ENCODE measurements at regions not wholly inside any gene's neighbourhood (a gene's known extent, or its start where the extent isn't known, plus 50 kb on each side); places are given as distances from the start of the nearest gene placed in this dataset.

GRCh38 chr20:12597551-12597950, 411.2 kb upstream of the SPTLC3 start:
- Histone ChIP-seq H2AFZ (replicated peaks) (peak overlapping the region; percentile 8), H3K36me3 (no peaks in the 10 kb centered on the region), H3K9ac (no peak overlapping the region), H3F3A (ENCODE audit: low read depth) (no peaks in the 10 kb centered on the region), H4K20me1 (ENCODE audit: low read depth) (no peaks in the 10 kb centered on the region), H3K9me3 (ENCODE audit: low read depth) (no peaks in the 10 kb centered on the region), H3K4me3 (no peak overlapping the region), H3K79me2 (ENCODE audit: low read depth) (no peaks in the 10 kb centered on the region), H3K27me3 (no peaks in the 10 kb centered on the region), H3K4me2 (no peak overlapping the region), H3K27ac (no peak overlapping the region), H3K4me1 (no peaks in the 10 kb centered on the region)
- TF ChIP-seq EZH2phosphoT487 (IDR thresholded peaks at IDR 0.05): no peak
- no peak for TF ChIP-seq CTCF (IDR thresholded peaks at IDR 0.05)
- no peak for TF ChIP-seq EZH2 (IDR thresholded peaks at IDR 0.05)
- Mint-ChIP-seq H3K36me3 (no peaks in the 10 kb centered on the region), H3K9me3 (no peaks in the 10 kb centered on the region), H3K27me3 (ENCODE audit: insufficient read depth, low read depth) (peaks cover 2% of the 10 kb centered on the region), H3K27ac (no peak overlapping the region), H3K4me1 (no peaks in the 10 kb centered on the region), H3K4me3 (no peak overlapping the region)
- no peak for DNase-seq (ENCODE audit: low spot score)

GRCh38 chr20:12598894-12599293, 409.9 kb upstream of the SPTLC3 start:
- H3K4me2 ChIP-seq: no peak overlapping the region
- H3K79me2 ChIP-seq (ENCODE audit: low read depth): no peaks in the 10 kb centered on the region
- TF ChIP-seq CTCF (IDR thresholded peaks at IDR 0.05) (no peak), EZH2phosphoT487 (IDR thresholded peaks at IDR 0.05) (no peak), EZH2 (IDR thresholded peaks at IDR 0.05) (no peak)
- no peak overlapping the region for H3K27ac ChIP-seq
- H3K4me3 Mint-ChIP-seq: no peak overlapping the region
- no peak overlapping the region for H3K27ac Mint-ChIP-seq
- no peaks in the 10 kb centered on the region for H3K4me1 ChIP-seq
- no peak overlapping the region for H2AFZ ChIP-seq (replicated peaks)
- no peaks in the 10 kb centered on the region for H3K4me1 Mint-ChIP-seq
- H3K9me3 Mint-ChIP-seq: no peaks in the 10 kb centered on the region
- no peaks in the 10 kb centered on the region for H3K9me3 ChIP-seq (ENCODE audit: low read depth)
- no peak for DNase-seq (ENCODE audit: low spot score)
- peaks cover 2% of the 10 kb centered on the region for H3K27me3 Mint-ChIP-seq (ENCODE audit: insufficient read depth, low read depth)
- H3F3A ChIP-seq (ENCODE audit: low read depth): no peaks in the 10 kb centered on the region
- H3K36me3 Mint-ChIP-seq: no peaks in the 10 kb centered on the region
- H3K4me3 ChIP-seq: no peak overlapping the region
- H4K20me1 ChIP-seq (ENCODE audit: low read depth): no peaks in the 10 kb centered on the region
- no peaks in the 10 kb centered on the region for H3K36me3 ChIP-seq
- H3K27me3 ChIP-seq: no peaks in the 10 kb centered on the region
- no peak overlapping the region for H3K9ac ChIP-seq

- DNase-seq (ENCODE audit: low spot score): no peak
- Histone ChIP-seq H3K36me3 (no peaks in the 10 kb centered on the region), H3K4me1 (no peaks in the 10 kb centered on the region), H2AFZ (replicated peaks) (no peak overlapping the region), H3K27ac (no peak overlapping the region), H3K9ac (no peak overlapping the region), H3K27me3 (no peaks in the 10 kb centered on the region), H4K20me1 (ENCODE audit: low read depth) (no peaks in the 10 kb centered on the region), H3K79me2 (ENCODE audit: low read depth) (no peaks in the 10 kb centered on the region), H3K4me2 (no peak overlapping the region), H3K9me3 (ENCODE audit: low read depth) (no peaks in the 10 kb centered on the region), H3K4me3 (no peak overlapping the region), H3F3A (ENCODE audit: low read depth) (no peaks in the 10 kb centered on the region)
- Mint-ChIP-seq H3K9me3 (no peaks in the 10 kb centered on the region), H3K4me1 (no peaks in the 10 kb centered on the region), H3K4me3 (no peak overlapping the region), H3K36me3 (no peaks in the 10 kb centered on the region), H3K27me3 (ENCODE audit: insufficient read depth, low read depth) (no peaks in the 10 kb centered on the region), H3K27ac (no peak overlapping the region)
- TF ChIP-seq EZH2 (IDR thresholded peaks at IDR 0.05) (no peak), EZH2phosphoT487 (IDR thresholded peaks at IDR 0.05) (no peak), CTCF (IDR thresholded peaks at IDR 0.05) (no peak)
These were observed 409.3 kb upstream of the SPTLC3 start for GRCh38 chr20:12599494-12599893.

- no peak overlapping the region for H3K4me3 Mint-ChIP-seq
- H3K9me3 ChIP-seq (ENCODE audit: low read depth): no peaks in the 10 kb centered on the region
- no peaks in the 10 kb centered on the region for H4K20me1 ChIP-seq (ENCODE audit: low read depth)
- no peak for DNase-seq (ENCODE audit: low spot score)
- no peak overlapping the region for H3K27ac Mint-ChIP-seq
- TF ChIP-seq EZH2phosphoT487 (IDR thresholded peaks at IDR 0.05): no peak
- H3K4me3 ChIP-seq: no peak overlapping the region
- no peaks in the 10 kb centered on the region for H3K27me3 Mint-ChIP-seq (ENCODE audit: insufficient read depth, low read depth)
- no peaks in the 10 kb centered on the region for H3K9me3 Mint-ChIP-seq
- no peaks in the 10 kb centered on the region for H3K36me3 Mint-ChIP-seq
- no peak overlapping the region for H2AFZ ChIP-seq (replicated peaks)
- H3K36me3 ChIP-seq: no peaks in the 10 kb centered on the region
- no peaks in the 10 kb centered on the region for H3K4me1 Mint-ChIP-seq
- no peaks in the 10 kb centered on the region for H3F3A ChIP-seq (ENCODE audit: low read depth)
- no peak overlapping the region for H3K27ac ChIP-seq
- H3K9ac ChIP-seq: no peak overlapping the region
- H3K27me3 ChIP-seq: no peaks in the 10 kb centered on the region
- no peak overlapping the region for H3K4me2 ChIP-seq
- H3K4me1 ChIP-seq: no peaks in the 10 kb centered on the region
- H3K79me2 ChIP-seq (ENCODE audit: low read depth): no peaks in the 10 kb centered on the region
These were observed 403.0 kb upstream of the SPTLC3 start for GRCh38 chr20:12605751-12606150.
